ENCODE measurements at regions not wholly inside any gene's neighbourhood (a gene's known extent, or its start where the extent isn't known, plus 50 kb on each side); places are given as distances from the start of the nearest gene placed in this dataset.

- TF ChIP-seq CTCF (IDR thresholded peaks at IDR 0.05) = no peak
- no peak for TF ChIP-seq E2F1 (CRISPR knock-in tag; IDR thresholded peaks at IDR 0.05)
- no peak for TF ChIP-seq ZNF138 (CRISPR knock-in tag; conservative IDR thresholded peaks at IDR 0.05)
- no peak for TF ChIP-seq SP1 (CRISPR knock-in tag; conservative IDR thresholded peaks at IDR 0.05)
- TF ChIP-seq ZBTB43 (CRISPR knock-in tag; IDR thresholded peaks at IDR 0.05) = no peak
- no peak for TF ChIP-seq EMX1 (CRISPR knock-in tag; IDR thresholded peaks at IDR 0.05)
- no peak for TF ChIP-seq GABPB1 (CRISPR knock-in tag; IDR thresholded peaks at IDR 0.05)
- no peak for TF ChIP-seq ATF3 (CRISPR knock-in tag; conservative IDR thresholded peaks at IDR 0.05)
- TF ChIP-seq PREB (CRISPR knock-in tag; IDR thresholded peaks at IDR 0.05; ENCODE audit: borderline replicate concordance) = no peak
- TF ChIP-seq PRDM15 (CRISPR knock-in tag; IDR thresholded peaks at IDR 0.05) = no peak
- no peak for TF ChIP-seq HMGXB4 (CRISPR knock-in tag; IDR thresholded peaks at IDR 0.05)
- no peak for TF ChIP-seq ZNF219 (CRISPR knock-in tag; IDR thresholded peaks at IDR 0.05; ENCODE audit: borderline replicate concordance)
- TF ChIP-seq RELA (CRISPR knock-in tag; IDR thresholded peaks at IDR 0.05; ENCODE audit: borderline replicate concordance) = no peak
- no peak for TF ChIP-seq NR2C2 (CRISPR knock-in tag; IDR thresholded peaks at IDR 0.05)
These were observed 185.5 kb upstream of the FGF10 start for GRCh38 chr5:44574678-44575077.
